Panc1 (cell line): ENCODE measurements at regions not wholly inside any gene's neighbourhood (a gene's known extent, or its start where the extent isn't known, plus 50 kb on each side); places are given as distances from the start of the nearest gene placed in this dataset.

Experiments
- POLR2AphosphoS5 ChIP-seq: IDR thresholded peaks from 2 replicates; pipeline ENCODE4 v1.6.1; 2012; ENCODE audit warnings: mild to moderate bottlenecking, low read depth, low read length, moderate library complexity
- TCF7L2 ChIP-seq: IDR thresholded peaks from 2 replicates; pipeline ENCODE4 v1.6.1; 2011; ENCODE audit warnings: mild to moderate bottlenecking, low read depth, low read length, inconsistent platforms
- TF ChIP-seq, protein P1 (sequence below): fragments of 450-650 bp; IDR thresholded peaks from 2 replicates; pipeline ENCODE4 v1.5.1; 2017; ENCODE audit warnings: mild to moderate bottlenecking
- TF ChIP-seq, protein P2 (sequence below), 2 experiments: IDR thresholded peaks; 2 replicates each; pipeline ENCODE4 v1.6.1; 2011 to 2012; ENCODE audit warnings: low read depth in 2 of 2, control low read depth in 1 of 2, low read length in 1 of 2, mild to moderate bottlenecking in 1 of 2, moderate library complexity in 1 of 2; ENCODE audit not compliant: insufficient read depth in 1 of 2

DNA sequence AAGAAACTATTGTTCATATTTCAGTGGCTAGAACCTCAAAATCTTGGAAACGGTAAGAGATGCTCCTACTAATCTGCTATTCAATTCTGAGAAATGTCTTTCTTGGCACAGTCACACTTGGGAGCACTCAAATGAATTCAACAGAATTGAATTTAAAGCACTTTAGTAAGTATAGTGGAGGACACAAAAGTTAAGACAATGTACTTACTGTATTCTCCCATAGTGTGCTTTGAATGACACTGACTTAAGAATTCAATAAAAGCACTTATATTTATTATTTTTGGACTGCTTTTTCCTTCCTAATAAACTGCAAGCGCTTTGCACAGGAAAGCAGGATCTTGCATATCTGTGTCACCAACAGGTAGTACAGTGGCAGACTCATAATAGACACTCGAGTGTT is 156.1 kb upstream of the RIMS1 start:
- TF ChIP-seq, protein P1, sequence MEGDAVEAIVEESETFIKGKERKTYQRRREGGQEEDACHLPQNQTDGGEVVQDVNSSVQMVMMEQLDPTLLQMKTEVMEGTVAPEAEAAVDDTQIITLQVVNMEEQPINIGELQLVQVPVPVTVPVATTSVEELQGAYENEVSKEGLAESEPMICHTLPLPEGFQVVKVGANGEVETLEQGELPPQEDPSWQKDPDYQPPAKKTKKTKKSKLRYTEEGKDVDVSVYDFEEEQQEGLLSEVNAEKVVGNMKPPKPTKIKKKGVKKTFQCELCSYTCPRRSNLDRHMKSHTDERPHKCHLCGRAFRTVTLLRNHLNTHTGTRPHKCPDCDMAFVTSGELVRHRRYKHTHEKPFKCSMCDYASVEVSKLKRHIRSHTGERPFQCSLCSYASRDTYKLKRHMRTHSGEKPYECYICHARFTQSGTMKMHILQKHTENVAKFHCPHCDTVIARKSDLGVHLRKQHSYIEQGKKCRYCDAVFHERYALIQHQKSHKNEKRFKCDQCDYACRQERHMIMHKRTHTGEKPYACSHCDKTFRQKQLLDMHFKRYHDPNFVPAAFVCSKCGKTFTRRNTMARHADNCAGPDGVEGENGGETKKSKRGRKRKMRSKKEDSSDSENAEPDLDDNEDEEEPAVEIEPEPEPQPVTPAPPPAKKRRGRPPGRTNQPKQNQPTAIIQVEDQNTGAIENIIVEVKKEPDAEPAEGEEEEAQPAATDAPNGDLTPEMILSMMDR, result no peak
- no peak for TF ChIP-seq POLR2AphosphoS5
- TF ChIP-seq, protein P2, sequence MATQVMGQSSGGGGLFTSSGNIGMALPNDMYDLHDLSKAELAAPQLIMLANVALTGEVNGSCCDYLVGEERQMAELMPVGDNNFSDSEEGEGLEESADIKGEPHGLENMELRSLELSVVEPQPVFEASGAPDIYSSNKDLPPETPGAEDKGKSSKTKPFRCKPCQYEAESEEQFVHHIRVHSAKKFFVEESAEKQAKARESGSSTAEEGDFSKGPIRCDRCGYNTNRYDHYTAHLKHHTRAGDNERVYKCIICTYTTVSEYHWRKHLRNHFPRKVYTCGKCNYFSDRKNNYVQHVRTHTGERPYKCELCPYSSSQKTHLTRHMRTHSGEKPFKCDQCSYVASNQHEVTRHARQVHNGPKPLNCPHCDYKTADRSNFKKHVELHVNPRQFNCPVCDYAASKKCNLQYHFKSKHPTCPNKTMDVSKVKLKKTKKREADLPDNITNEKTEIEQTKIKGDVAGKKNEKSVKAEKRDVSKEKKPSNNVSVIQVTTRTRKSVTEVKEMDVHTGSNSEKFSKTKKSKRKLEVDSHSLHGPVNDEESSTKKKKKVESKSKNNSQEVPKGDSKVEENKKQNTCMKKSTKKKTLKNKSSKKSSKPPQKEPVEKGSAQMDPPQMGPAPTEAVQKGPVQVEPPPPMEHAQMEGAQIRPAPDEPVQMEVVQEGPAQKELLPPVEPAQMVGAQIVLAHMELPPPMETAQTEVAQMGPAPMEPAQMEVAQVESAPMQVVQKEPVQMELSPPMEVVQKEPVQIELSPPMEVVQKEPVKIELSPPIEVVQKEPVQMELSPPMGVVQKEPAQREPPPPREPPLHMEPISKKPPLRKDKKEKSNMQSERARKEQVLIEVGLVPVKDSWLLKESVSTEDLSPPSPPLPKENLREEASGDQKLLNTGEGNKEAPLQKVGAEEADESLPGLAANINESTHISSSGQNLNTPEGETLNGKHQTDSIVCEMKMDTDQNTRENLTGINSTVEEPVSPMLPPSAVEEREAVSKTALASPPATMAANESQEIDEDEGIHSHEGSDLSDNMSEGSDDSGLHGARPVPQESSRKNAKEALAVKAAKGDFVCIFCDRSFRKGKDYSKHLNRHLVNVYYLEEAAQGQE (IDR thresholded peaks at IDR 0.05; ENCODE audit: insufficient read depth in 1 of 2, low read depth in 2 of 2, low read length in 1 of 2), result no peak
- no peak for TF ChIP-seq TCF7L2
